Lower leg skin (tissue), 4 donors: ENCODE measurements at regions not wholly inside any gene's neighbourhood (a gene's known extent, or its start where the extent isn't known, plus 50 kb on each side); places are given as distances from the start of the nearest gene placed in this dataset.
A peak's percentile ranks its signal among the peaks of the same experiment; 100 is the strongest.

Experiments
- DNase-seq, 2 donors: peaks; one replicate each; pipeline ENCODE4 v3.0.0-alpha.2; 2019; ENCODE audit warnings: low spot score in 2 of 2
- H3K4me3 ChIP-seq: fragments of 200-600 bp; sonication (generic); 2 replicates; pipeline ENCODE4 v1.5.1; 2017; ENCODE audit warnings: mild to moderate bottlenecking, low read depth; ENCODE audit not compliant: poor library complexity, severe bottlenecking
- CTCF ChIP-seq, 3 donors: fragments of 450-650 bp; IDR thresholded peaks; one replicate each; pipeline ENCODE4 v1.5.1; 2016; ENCODE audit warnings: antibody characterized with exemption in 3 of 3, mild to moderate bottlenecking in 3 of 3, moderate library complexity in 2 of 3
- POLR2A ChIP-seq, 2 donors: fragments of 450-650 bp; IDR thresholded peaks; one replicate each; pipeline ENCODE4 v1.6.1; 2016 to 2017; ENCODE audit warnings: antibody characterized with exemption in 2 of 2, mild to moderate bottlenecking in 1 of 2, moderate library complexity in 1 of 2
- WGBS, 2 donors: methylation state at CpG; one replicate each; pipeline ENCODE4 v1.1.5; 2018; 5-methylcytosine and 5-hydroxymethylcytosine counted together
- intact Hi-C: fragments of 100-400 bp; cut with DNase I; formaldehyde crosslinking; loops from one replicate; pipeline ENCODE4 v1.15.0; 2023; ENCODE audit warnings: low total_unique reads

- no peak for TF ChIP-seq POLR2A (IDR thresholded peaks at IDR 0.05)
- TF ChIP-seq CTCF (IDR thresholded peaks at IDR 0.05), result no peak
- WGBS, 2 donors, result 79 to 92% methylated on average over 12 to 14 of the region's 14 CpGs
- intact Hi-C loops, result no loop called here
- H3K4me3 ChIP-seq, result no peak overlapping the region
- DNase-seq, result no peak
Observed at GRCh38 chrX:69097451-69098236, 67.6 kb downstream of the PJA1 start.

GRCh38 chrX:69096963-69097362 lies 68.3 kb downstream of the PJA1 start:
- TF ChIP-seq CTCF (IDR thresholded peaks at IDR 0.05), result no peak
- TF ChIP-seq POLR2A (IDR thresholded peaks at IDR 0.05), result no peak

GRCh38 chrX:69094977-69095669 lies 70.1 kb downstream of the PJA1 start:
- no peak overlapping the region for H3K4me3 ChIP-seq
- intact Hi-C loops, result no loop called here
- WGBS, 2 donors, result 40 to 65% methylated on average over 1 to 3 of the region's 3 CpGs
- DNase-seq, result no peak
- no peak for TF ChIP-seq POLR2A (IDR thresholded peaks at IDR 0.05)
- no peak for TF ChIP-seq CTCF (IDR thresholded peaks at IDR 0.05)

More at GRCh38 chrX:69096963-69097362, 68.3 kb downstream of the PJA1 start:
- DNase-seq, result no peak
- intact Hi-C loops, result no loop called here
- 76 to 84% methylated on average over 7 of the region's 7 CpGs for WGBS, 2 donors
- no peak overlapping the region for H3K4me3 ChIP-seq

- TF ChIP-seq POLR2A (IDR thresholded peaks at IDR 0.05) (no peak), CTCF (IDR thresholded peaks at IDR 0.05) (peak in 1 of 3 donors; percentile 24)
- DNase-seq, result peak in 1 of 2 donors; percentile 19
- H3K4me3 ChIP-seq, result no peak overlapping the region
- 42 to 44% methylated on average over 18 to 19 of the region's 19 CpGs for WGBS, 2 donors
- intact Hi-C loops, result no loop called here
Observed at GRCh38 chrX:69093960-69094871, 71.0 kb downstream of the PJA1 start.

GRCh38 chrX:69090022-69090421 lies 75.2 kb downstream of the PJA1 start:
- H3K4me3 ChIP-seq, result no peak overlapping the region
- no peak for TF ChIP-seq POLR2A (IDR thresholded peaks at IDR 0.05)
- no peak for TF ChIP-seq CTCF (IDR thresholded peaks at IDR 0.05)
- intact Hi-C loops, result no loop called here
- DNase-seq, result no peak
